ENCODE measurements at regions not wholly inside any gene's neighbourhood (a gene's known extent, or its start where the extent isn't known, plus 50 kb on each side); places are given as distances from the start of the nearest gene placed in this dataset.

DNA sequence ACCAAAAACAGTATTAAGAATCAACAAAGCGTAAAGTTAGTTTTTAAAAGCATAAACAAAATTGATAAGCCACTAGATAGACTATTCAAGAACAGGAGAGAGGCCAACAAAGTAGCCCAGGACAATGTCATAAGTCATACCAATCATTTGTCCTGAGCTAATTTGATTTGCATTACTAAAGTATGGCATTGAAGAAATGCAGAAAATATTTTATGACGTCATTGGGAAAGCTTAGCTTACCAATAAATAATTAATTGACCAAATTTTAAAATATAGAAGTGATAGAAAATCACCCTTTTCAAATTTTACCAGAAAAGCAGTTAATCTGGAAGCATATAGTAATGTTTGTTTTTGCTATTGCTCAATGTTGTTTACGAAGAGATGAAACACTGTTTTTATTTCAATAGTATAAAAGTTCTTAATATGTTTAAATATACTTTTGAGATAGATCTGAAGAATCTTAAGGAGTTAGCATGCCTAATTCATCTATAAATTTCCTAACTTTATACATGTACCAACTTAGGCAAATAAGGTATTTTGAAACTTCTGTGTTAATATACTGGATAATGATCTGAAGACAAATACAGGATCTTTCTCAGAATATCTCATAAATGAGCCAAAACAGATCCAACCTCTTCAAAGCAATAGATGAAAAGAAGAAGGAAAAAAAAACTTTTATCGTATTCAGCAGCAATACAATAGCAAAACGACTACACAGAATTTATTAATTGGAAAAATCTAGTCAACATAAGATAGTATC lies 1118.5 kb downstream of the SLC16A7 start:
- H3K23ac ChIP-seq (ENCODE audit: insufficient read length), result no peak overlapping the region
- H3K23me2 ChIP-seq (ENCODE audit: low read depth, low read length), result no peaks in the 10 kb centered on the region
- H3K4me3 ChIP-seq (ENCODE audit: extremely low read depth in 1 of 4, insufficient read depth in 2 of 4, low read depth in 3 of 4, low read length in 4 of 4), result no peak overlapping the region
- H2BK20ac ChIP-seq (ENCODE audit: low read length), result no peak overlapping the region
- H2AK5ac ChIP-seq (ENCODE audit: low read depth, low read length), result no peak overlapping the region
- no peak overlapping the region for H2BK5ac ChIP-seq (ENCODE audit: low read depth, low read length)
- H3K4me2 ChIP-seq (ENCODE audit: insufficient read depth in 1 of 2, low read depth in 2 of 2, low read length in 2 of 2), result no peak overlapping the region
- H3K56ac ChIP-seq (replicated peaks; ENCODE audit: insufficient read length, low read depth, low read length), result no peak overlapping the region
- H3K9ac ChIP-seq (replicated peaks in 1 of 4; ENCODE audit: extremely low read depth in 1 of 4, low read depth in 3 of 4, low read length in 3 of 4), result no peak overlapping the region
- H4K8ac ChIP-seq (ENCODE audit: extremely low read depth, insufficient read depth, low read length), result no peak overlapping the region
- no peak overlapping the region for H2AFZ ChIP-seq (ENCODE audit: low read length)
- WGBS, 2 experiments (ENCODE audit: extremely low coverage in 1 of 2, insufficient coverage in 1 of 2, insufficient read length in 1 of 2, insufficient replicate concordance in 2 of 2, low coverage in 1 of 2, low lambda C conversion rate in 2 of 2, missing lambda C conversion rate in 1 of 2), result 97% methylated on average over 5 of the region's 5 CpGs; no CpG with 5 or more reads in 1 of the 2 experiments
- H3K79me1 ChIP-seq (ENCODE audit: low read depth, low read length), result no peaks in the 10 kb centered on the region
- DNase-seq (ENCODE audit: low read depth in 1 of 2, low spot score in 2 of 2), result no peak
- POLR2A ChIA-PET (ENCODE audit: partially characterized antibody), result no interaction called here
- no peak overlapping the region for H3K4ac ChIP-seq (replicated peaks; ENCODE audit: insufficient read length, low read depth, low read length)
- TF ChIP-seq EP300 (IDR thresholded peaks at IDR 0.05; ENCODE audit: borderline replicate concordance in 1 of 2, low read depth in 2 of 2, low read length in 2 of 2) (no peak), CREB1 (IDR thresholded peaks at IDR 0.05) (no peak)
- no peaks in the 10 kb centered on the region for H3K27me3 ChIP-seq (replicated peaks in 1 of 4; ENCODE audit: control insufficient read depth in 3 of 4, extremely low read depth in 1 of 4, insufficient read depth in 3 of 4, low read length in 3 of 4)
- no peak overlapping the region for H2BK12ac ChIP-seq (ENCODE audit: low read depth, low read length)
- H3K79me2 ChIP-seq (ENCODE audit: control insufficient read depth in 1 of 2, insufficient read depth in 2 of 2, low read length in 2 of 2), result no peaks in the 10 kb centered on the region
- H3K14ac ChIP-seq (ENCODE audit: insufficient read length), result no peak overlapping the region
- H3K18ac ChIP-seq (ENCODE audit: extremely low read depth, low read length), result no peak overlapping the region
- H3K27ac ChIP-seq (ENCODE audit: low read depth, low read length), result no peak overlapping the region
- FAIRE-seq, result no peak
- no peak overlapping the region for H2BK120ac ChIP-seq (replicated peaks; ENCODE audit: low read depth, low read length)
- no peak overlapping the region for H4K5ac ChIP-seq (ENCODE audit: insufficient read length, low read depth, low read length)
- H4K91ac ChIP-seq (replicated peaks; ENCODE audit: insufficient read length, low read length), result no peak overlapping the region
- H2BK15ac ChIP-seq (ENCODE audit: low read length), result no peak overlapping the region
- H4K20me1 ChIP-seq (replicated peaks in 1 of 2; ENCODE audit: control insufficient read depth in 1 of 2, insufficient read depth in 2 of 2, low read length in 2 of 2), result no peaks in the 10 kb centered on the region
- no peaks in the 10 kb centered on the region for H3K4me1 ChIP-seq (replicated peaks in 1 of 4; ENCODE audit: control insufficient read depth in 3 of 4, insufficient read depth in 4 of 4, low read length in 3 of 4)
- CTCF ChIA-PET (ENCODE audit: partially characterized antibody), result no interaction called here
- no peaks in the 10 kb centered on the region for H3K9me3 ChIP-seq (ENCODE audit: insufficient read depth in 2 of 2, low read depth in 1 of 2, low read length in 1 of 2)
- no peaks in the 10 kb centered on the region for H3K36me3 ChIP-seq (ENCODE audit: control insufficient read depth in 2 of 4, insufficient read depth in 4 of 4, low read length in 3 of 4)
